CD4-positive, alpha-beta T cell treated with Interleukin-15 for 4 hours (primary cell): ENCODE measurements at regions not wholly inside any gene's neighbourhood (a gene's known extent, or its start where the extent isn't known, plus 50 kb on each side); places are given as distances from the start of the nearest gene placed in this dataset.

ENCODE experiments used
- DNase-seq: peaks from one replicate; pipeline ENCODE4 v3.0.0-alpha.2; 2020; ENCODE audit warnings: low spot score

GRCh38 chr16:52649870-52650269 lies 102.9 kb upstream of the TOX3 start:
- DNase-seq, result no peak

DNA sequence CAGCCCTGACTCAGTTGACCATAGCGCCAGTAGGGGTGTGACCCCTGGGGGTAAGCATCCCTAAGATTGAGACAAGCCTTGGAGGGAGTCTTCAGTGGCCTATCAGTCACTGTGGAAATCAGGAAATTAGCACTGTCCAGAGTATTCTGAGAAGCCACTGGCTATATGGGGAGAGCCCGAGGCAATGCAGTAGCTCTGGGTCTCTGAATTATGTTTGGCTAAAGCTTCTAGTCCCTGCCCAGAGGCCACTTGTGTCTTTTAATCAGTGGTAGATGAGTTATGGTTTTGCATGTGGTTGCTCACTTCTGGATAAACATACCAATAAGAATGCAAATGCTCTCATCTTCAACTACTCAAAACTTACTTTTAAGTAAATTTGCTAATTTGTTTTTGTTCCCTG lies 100.6 kb upstream of the TOX3 start:
- DNase-seq, result no peak

GRCh38 chr16:52643006-52643405 lies 96.1 kb upstream of the TOX3 start:
- DNase-seq, result no peak

DNA sequence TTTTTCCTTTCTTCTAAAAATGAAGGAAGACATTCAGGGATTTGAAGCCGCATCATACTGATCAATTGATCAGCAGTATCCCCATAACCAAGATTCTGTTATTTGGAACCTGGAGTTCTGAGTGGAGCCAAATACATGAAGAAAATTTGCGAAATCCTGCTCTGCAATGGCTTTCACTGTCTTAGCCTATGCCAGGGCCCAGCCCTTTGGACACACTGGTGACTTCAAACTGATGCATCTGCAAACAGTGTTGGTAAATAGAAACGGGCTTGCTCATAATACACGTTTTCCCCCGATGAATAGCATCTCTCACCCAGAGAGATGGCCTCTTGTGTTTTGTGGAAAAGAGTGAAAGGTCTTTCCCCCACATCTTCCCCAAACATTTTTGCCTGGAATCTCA lies 87.6 kb upstream of the TOX3 start:
- no peak for DNase-seq

- no peak for DNase-seq
These were observed 87.2 kb upstream of the TOX3 start for GRCh38 chr16:52634104-52634503.

DNA sequence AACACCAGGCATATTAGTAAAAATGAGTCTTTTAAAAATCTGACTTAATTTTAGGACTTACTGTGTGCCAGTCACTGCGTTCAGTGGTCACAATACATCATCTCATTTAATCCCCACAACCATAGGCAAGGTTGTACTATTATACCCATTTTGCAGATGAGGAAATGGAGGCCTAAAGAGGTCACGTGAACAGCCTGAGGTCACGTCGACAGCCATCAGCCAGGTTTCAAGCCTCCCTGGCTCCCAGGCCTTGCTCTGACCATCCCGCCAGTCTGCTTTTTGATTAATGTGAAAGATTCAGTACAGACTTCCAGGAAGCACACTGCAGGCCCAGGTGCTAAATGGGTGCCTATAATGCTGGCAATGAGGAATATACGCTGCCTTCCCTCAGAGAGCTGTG lies 86.3 kb upstream of the TOX3 start:
- DNase-seq, result no peak

- no peak for DNase-seq
These were observed 84.8 kb upstream of the TOX3 start for GRCh38 chr16:52631711-52632110.

DNA sequence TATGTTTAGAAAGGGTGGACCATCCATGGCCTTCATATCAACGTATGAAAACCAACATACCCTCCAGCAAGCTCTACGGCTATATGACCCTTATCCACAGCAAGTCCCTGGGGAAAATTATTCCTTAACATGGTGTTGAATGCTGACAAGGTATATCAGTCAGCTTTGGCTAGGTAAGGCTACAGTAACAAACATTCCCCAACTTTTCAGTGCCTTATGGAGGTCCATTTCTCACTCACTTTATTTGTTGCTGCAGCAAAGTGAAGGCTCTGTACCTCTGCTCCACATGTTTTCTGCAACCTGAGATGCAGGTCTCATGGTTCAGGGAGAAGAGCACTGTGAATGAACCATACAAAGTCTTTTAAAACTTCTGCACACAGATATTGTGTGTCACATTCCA lies 83.8 kb upstream of the TOX3 start:
- no peak for DNase-seq

- no peak for DNase-seq
These were observed 82.4 kb upstream of the TOX3 start for GRCh38 chr16:52629296-52629695.

GRCh38 chr16:52624891-52625290 lies 77.9 kb upstream of the TOX3 start:
- DNase-seq, result no peak

DNA sequence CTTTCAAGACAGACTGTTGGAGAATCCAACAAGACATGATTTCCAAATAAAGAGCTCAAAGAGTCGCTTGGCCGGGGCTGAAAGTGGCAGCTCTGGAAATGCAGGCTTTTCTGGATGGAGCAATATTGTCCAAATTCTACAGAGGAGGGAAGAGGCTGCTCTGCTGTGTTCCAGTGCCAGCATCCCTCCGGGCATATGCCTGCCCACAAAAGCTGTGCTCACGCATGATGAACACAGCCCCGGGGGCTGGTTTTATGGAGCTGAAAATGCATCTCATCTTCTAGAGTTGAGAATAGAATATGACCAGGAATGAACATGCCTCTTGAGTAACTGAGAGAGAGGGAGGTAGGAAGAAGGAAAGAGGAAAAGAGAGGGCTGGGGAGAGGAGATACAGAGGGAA lies 74.7 kb upstream of the TOX3 start:
- DNase-seq, result no peak

DNA sequence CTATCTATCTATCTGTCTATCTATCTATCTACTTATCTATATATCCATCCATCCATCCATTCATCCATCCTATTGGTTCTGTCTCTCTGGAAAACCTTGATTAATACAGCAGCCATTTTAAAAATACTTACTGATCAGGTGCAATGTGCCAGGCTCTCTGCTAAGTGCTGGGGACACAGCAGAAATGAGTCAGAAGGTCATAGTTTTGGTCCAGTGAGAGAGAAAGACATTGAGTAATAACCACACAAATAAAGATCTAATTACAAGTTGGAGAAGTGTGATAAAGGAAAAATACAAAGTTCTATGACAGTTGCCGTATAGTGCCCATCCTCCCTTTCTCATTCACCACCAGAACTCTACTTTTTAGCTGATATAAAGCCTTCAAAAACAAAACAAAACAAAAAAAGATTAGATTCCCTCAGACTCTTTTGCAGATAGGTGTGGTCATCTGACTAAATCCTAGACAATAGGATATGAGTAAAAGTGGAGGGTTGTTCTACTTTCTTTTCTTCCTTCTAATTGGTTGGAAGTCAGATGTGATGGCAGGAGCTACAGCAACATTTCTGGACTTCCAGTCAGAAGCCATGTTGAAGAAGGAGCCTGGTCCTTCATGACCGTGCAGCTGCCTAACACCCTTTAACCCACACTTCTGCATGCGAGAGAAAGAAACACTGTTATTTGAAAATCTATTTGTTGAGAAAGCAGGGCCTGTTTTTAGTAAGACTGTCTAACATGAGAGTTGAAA lies 72.0 kb upstream of the TOX3 start:
- DNase-seq, result no peak

- DNase-seq, result no peak
These were observed 70.6 kb upstream of the TOX3 start for GRCh38 chr16:52617591-52617990.

DNA sequence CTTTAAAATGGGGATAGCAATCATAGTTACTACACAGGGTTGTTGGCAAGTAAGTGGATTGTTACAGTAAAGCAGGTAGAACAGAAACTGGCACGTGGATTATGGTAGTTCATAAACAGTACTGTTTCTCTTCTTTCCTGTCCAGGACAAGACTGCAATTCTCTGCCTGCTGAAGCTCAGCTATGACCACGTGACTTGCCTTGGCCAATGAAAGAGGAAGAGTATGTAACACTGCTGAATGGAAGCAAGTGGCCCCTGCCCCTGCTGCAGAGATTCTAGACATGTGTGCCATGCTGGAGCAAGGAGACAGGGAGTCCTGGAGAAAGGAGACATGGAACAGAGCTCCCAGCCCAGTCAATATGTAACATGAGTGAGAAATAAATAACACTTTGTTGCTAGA lies 66.6 kb upstream of the TOX3 start:
- DNase-seq, result no peak

- no peak for DNase-seq
These were observed 65.1 kb upstream of the TOX3 start for GRCh38 chr16:52611817-52612673.

DNA sequence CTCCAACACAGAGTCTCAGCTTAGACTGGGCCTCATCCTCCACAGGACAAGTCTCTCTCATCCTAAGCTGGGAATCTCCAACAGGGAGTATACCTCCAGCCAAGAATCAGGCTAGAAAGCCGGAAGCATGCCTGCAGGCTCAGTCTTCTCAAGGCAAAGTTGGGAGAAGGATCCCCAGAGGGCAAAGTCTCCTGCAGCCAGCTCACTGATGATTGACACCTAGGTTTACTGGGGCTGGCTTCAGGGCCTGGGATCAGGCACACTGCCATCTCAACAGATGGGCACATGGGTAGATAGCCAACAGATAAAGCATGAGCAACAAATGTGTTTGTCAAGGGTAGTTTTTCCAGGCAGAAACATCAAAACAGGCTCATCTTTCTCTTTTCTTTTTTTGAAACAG lies 56.1 kb upstream of the TOX3 start:
- DNase-seq, result no peak

DNA sequence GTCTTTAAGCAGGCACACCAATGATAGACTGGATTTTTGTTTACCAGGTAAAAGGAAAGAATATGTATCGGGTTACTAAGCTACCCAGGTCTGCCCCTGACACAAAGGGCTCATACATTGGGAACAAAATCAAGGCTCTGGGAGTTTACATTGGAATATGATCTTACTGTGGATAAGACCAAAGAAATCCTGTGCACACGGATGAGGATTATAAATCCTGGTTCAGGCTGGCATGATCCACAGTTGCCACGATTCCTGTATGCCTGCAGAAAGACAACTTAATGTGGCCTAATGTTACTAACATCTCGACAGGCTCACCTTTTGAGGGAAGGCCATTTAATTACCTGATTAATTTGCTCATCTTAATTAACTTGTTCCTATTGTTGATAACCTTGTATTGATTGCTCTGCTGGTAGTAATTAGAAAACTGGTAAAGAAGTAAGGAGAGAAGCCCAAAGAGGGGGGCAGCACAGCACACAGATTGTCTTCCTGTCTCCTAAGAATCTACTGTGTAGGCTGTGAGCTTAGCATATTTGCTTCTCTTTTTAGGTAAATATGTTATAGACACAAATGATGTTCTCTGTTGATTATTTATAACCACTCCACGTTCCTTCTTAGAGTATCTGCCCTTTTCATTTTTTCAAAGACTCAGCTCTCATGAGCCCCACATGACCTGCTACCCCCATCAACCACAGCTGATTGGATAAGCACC lies 51.0 kb upstream of the TOX3 start:
- no peak for DNase-seq

GRCh38 chr16:52597073-52597771 lies 50.3 kb upstream of the TOX3 start:
- DNase-seq, result no peak
